Breast epithelium (tissue), 3 donors: ENCODE measurements at regions not wholly inside any gene's neighbourhood (a gene's known extent, or its start where the extent isn't known, plus 50 kb on each side); places are given as distances from the start of the nearest gene placed in this dataset.

ENCODE experiments used
- POLR2A ChIP-seq: fragments of 450-650 bp; IDR thresholded peaks from one replicate; pipeline ENCODE4 v1.6.1; 2016; ENCODE audit warnings: antibody characterized with exemption, mild to moderate bottlenecking, moderate library complexity
- POLR2AphosphoS5 ChIP-seq, 3 donors: sonication (generic); formaldehyde crosslinking; IDR thresholded peaks; one replicate each; pipeline ENCODE4 v1.6.1; 2017; ENCODE audit warnings: antibody characterized with exemption in 3 of 3
- TF ChIP-seq, protein P1 (sequence below), 3 donors: fragments of 450-650 bp; IDR thresholded peaks; one replicate each; pipeline ENCODE4 v1.5.1; 2016 to 2017; ENCODE audit warnings: antibody characterized with exemption in 3 of 3, mild to moderate bottlenecking in 3 of 3, moderate library complexity in 3 of 3

GRCh38 chr2:126788113-126788512, 110.6 kb upstream of the TEX51 start:
- TF ChIP-seq, protein P1, sequence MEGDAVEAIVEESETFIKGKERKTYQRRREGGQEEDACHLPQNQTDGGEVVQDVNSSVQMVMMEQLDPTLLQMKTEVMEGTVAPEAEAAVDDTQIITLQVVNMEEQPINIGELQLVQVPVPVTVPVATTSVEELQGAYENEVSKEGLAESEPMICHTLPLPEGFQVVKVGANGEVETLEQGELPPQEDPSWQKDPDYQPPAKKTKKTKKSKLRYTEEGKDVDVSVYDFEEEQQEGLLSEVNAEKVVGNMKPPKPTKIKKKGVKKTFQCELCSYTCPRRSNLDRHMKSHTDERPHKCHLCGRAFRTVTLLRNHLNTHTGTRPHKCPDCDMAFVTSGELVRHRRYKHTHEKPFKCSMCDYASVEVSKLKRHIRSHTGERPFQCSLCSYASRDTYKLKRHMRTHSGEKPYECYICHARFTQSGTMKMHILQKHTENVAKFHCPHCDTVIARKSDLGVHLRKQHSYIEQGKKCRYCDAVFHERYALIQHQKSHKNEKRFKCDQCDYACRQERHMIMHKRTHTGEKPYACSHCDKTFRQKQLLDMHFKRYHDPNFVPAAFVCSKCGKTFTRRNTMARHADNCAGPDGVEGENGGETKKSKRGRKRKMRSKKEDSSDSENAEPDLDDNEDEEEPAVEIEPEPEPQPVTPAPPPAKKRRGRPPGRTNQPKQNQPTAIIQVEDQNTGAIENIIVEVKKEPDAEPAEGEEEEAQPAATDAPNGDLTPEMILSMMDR (IDR thresholded peaks at IDR 0.05) = no peak
- TF ChIP-seq POLR2AphosphoS5 (IDR thresholded peaks at IDR 0.05) = no peak
- no peak for TF ChIP-seq POLR2A
